GM23248 (cell line): ENCODE measurements at regions not wholly inside any gene's neighbourhood (a gene's known extent, or its start where the extent isn't known, plus 50 kb on each side); places are given as distances from the start of the nearest gene placed in this dataset.

Experiments used
- EZH2 ChIP-seq: fragments of 200-600 bp; sonication (generic); IDR thresholded peaks from 2 replicates; pipeline ENCODE4 v1.6.1; 2018; ENCODE audit warnings: antibody characterized with exemption, mild to moderate bottlenecking; ENCODE audit not compliant: insufficient read depth, poor library complexity, severe bottlenecking
- EZH2phosphoT487 ChIP-seq: fragments of 200-600 bp; sonication (generic); IDR thresholded peaks from 2 replicates; pipeline ENCODE4 v1.6.1; 2018; ENCODE audit warnings: antibody characterized with exemption, moderate library complexity, mild to moderate bottlenecking, low read depth; ENCODE audit not compliant: insufficient read depth

- TF ChIP-seq EZH2 = no peak
- TF ChIP-seq EZH2phosphoT487 = no peak
Observed at GRCh38 chr2:77939370-77939769, 417.2 kb upstream of the LRRTM4 start.
